Left lobe of liver (tissue), 2 donors: ENCODE measurements at regions not wholly inside any gene's neighbourhood (a gene's known extent, or its start where the extent isn't known, plus 50 kb on each side); places are given as distances from the start of the nearest gene placed in this dataset.
A peak's percentile ranks its signal among the peaks of the same experiment; 100 is the strongest.

Source experiments
- ATAC-seq: fragments of 200-7000 bp; cut with Tn5 transposase; one replicate; pipeline ENCODE4 v1.9.1; 2020; ENCODE audit warnings: mild to moderate bottlenecking, moderate library complexity
- DNase-seq: peaks from one replicate; pipeline ENCODE4 v3.0.0-alpha.2; 2020; ENCODE audit warnings: low spot score
- donor health status: DM: no; HTN: no; CAD: no; lungs with moderate emphysema.
- donor health status: DM: no; HTN: yes; CAD: no.

DNA sequence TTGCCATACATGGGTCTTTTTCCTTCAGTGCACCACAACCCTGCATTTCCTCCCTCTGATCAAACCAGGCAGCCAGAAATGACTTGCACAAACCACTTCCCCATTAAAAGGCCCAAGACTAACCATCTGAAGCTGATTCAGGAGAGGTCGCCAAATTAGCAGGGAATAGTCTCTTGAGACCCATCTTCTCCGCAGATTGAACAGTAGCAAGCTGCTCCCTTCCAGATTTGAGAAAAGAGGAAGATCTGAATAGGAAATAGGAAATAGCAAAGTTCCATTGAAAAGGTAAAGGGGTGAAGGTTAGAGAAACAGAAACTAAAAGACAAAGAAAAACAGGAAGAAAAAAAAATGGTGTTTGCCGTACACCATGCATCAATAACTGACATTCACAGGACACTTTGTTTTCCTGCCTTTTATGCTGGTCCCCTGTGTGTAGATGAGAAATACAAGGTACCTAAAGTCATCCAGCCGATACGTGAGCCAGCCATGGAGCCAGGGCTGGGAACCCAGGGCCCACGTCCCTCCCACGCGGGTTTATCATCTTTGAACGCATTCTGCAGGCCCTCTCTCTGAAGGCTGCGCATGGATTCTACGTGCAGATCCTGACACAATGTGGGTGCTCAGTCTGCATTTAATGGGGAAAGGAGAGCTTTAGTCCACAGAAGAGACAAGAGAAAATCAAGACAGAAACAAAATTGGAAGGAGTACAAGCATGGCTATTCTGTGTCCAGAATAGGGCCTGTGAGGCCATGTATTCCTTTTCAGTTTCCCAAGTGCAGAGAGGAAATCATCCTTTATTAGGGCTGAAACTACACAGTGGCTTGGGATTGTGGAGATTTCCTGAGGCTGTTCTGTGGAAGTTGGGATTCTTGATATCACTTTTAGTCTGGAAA, 268.4 kb upstream of the NPVF start:
- DNase-seq: no peak
- peak; percentile 33 for ATAC-seq

DNA sequence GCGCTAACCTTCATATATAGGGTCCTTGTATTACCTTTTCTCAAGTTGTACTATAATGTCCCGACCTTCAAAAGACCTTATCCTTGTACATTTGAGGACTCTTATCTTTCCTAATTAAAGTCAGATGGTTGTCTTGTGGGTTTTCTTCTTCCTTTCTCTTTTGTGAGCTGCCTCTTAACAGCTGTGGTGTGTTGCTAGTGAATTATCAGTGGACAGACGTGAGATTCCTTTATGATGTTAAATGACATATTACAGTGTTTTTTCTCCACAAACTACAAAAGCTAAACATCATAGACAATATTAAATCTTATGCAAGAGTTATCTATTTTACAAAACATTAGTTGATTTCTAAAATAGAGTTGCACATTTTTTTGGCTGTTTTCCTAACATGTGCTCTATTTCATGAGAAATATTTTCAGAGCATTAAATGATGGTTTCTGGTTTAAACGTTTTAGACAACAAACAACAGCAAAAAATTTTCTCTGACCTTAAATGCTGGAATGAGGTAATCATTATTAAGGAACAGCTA, 272.2 kb upstream of the NPVF start:
- ATAC-seq (no peak), DNase-seq (no peak)

DNA sequence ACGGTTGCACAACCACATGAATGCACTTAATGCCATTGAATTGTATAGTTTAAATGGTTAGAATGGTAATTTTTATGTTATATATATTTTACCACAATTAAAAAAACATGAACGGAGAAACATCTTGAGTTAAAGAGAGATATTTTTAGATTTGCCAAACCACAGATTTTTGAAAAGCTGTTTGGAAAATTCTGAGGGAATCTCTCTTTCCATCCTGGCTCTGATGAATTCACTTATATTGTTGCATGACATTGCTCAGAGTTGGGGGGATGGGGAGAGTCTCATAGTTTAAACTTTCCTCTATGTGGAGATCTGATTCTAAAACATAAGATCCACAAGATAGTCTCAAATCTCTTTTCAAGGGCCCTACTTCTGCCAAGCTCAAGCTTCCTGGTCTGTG, 275.0 kb upstream of the NPVF start:
- no peak for DNase-seq
- ATAC-seq: no peak

DNA sequence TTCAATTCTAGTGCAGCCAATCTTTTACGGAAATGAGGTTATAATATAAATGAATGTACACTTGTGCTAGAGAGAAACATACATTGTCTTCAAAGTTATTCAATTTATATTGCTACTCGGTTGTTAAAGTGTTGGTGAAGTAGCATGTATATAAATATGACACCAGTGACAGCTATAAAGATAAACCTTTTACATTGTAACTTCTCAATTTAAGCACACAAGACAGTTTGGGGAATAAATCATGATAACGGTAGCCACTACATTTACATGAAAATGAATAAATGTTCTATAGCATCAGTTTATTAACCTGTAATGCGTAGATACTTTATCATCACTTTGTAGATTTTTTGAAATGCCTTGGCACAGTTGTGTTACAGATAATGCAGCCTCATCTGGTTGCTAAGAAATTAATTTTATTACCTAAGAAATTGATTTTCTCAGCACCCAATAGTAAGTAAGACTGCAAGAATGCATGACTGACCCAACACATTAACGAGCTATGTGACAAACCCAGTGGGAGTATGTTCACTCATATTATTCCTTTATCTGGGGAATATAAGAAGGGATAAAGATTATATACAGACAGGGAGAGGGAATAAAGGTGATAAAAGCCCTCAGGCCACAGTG, 283.9 kb upstream of the NPVF start:
- DNase-seq: no peak
- no peak for ATAC-seq

DNA sequence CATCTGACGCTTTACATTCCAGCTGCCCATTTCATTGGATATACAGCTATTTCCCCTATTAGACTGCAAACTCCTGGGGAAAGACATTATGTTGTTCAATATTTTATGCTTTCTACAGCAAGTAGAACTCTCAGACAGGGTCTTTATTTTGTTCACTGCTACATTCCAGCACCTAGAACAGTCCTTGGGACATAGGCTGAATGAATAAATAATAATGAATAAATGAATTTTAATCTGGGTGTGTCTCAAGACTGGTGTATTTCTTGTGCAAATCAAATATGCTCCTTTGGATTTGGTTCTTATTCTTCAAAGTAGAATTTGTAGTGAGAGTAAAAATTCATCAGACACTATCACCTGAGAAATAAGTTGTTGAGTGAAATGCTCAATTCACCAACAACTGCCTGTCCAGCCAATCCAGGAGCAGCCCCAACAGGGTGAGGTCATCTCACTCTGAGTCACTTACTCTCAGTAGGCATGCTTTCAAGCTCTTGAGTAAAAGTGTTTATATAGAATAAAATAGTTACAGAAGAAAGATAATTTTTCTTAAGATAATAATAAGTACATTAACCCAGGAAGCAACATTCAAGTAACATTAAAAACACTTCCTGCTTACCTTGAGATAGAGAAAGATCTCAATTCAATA, 287.5 kb upstream of the NPVF start:
- ATAC-seq: no peak
- no peak for DNase-seq

DNA sequence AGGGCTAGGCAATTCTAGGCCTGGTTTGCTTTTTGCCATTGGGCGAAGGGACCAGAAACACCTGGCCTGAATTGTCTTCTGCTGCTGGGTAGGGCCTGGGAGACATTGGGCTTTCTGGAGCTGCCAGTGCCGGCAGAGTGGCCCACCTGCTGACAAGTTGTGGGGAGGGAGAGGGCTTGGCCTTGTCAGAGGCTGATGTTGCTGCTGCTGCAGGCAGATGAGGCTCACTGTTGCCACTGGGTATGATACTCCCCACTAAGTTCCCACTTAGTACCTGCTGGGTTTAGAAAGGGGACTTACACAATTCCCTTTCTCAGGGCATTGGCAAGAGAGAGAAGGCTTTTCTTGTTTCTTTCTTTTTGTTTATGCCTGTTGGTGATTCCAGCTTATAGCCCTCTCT, 289.6 kb upstream of the NPVF start:
- no peak for DNase-seq
- no peak for ATAC-seq

DNA sequence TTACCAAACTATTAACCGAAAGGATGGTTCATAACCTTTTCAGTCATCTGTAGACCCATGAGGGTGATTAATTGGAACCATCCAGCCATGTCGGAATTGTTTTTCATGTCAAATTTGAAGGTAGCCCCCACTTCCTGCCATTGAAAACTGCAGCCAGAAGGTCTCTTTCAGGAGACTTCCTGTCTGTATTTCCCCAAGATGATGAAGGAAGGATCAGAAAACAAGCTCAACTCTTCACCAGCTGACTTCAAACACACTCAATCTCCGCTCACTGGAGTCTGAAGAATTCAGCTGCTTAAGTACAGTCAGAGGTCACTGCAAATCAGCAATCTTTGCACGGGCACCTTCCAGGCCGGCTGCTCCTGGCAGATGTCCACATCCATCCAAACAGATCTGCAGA, 291.7 kb upstream of the NPVF start:
- ATAC-seq (no peak), DNase-seq (no peak)

DNA sequence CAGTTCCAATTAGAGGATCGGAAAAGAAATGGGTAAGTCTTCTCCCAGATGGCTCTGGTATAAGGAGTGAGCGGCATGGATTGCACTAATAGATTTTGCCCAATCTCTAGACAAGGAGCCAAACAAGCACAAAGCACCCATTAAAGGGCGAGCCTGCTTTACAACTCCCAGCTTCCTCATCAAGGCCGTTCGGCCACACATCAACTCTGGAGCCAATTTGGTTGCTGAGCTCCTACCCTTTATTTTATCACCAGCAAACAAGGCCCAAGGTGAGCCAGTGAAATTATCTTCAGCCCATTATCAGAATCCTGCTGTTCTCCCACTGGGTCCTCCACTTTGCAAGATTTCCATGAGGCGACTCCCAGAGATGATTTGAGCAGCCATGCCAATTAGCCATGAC, 292.2 kb upstream of the NPVF start:
- DNase-seq (no peak), ATAC-seq (no peak)

DNA sequence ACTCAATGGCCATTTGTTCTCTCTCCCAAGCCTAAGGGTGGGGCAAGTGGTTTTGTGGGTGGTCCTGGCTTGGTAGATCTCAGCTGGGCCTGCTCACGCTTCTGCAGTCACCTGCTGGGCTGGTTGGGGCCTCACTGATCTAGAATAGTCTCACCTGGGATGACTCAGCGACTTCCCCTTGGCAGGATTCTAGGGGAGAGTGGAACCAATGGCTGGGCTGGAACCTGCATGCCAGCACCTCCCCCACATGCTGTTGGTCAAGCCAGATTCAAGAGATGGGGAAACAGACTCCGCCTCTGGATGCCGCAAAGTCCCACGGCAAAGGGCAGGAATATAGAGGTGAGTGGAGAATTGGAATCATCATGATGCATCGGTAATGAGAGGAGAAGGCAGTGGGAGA, 292.9 kb upstream of the NPVF start:
- ATAC-seq: no peak
- DNase-seq: no peak

DNA sequence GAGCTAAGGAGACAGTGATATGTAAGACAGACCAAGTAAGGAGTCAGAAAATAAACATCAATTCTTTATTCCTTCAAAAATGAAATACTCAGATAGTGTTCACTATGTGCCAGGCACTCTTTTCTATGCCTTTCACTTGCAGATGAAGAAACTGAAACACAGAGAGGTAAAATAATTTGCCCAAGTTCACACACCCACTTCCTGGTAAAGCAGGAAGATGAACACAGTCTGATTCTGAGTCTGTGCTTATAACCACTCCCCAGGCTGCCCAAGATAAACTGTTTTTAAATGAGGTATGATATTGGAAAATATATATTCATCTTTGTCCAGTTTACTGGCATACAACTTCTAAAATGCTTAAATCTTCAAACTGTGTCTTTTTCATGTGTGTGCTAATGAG, 294.4 kb upstream of the NPVF start:
- ATAC-seq: no peak
- DNase-seq: no peak

DNA sequence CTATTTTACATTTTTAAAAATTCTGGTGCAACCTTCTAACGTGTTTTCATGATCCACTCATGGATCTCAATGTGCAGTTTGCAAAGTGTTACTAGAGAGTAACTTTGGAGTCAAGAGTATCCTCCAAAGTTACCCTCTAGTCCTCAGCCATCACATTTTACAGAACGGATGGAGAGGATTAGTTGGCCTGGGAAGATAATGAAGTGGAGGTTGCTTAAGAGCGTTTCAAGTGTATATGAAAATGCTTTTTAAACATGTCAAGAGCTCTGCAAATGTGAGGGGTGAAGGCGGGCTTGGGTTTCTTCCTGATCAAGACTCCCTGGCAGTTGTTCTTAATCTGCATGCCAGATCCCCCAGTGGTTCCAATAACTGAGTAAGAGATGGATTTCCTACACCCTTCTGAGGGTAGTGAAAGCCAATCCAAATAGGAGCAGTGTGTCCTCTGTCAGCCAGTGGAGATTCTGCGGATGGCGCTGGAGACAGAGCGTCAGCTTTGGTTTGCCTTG, 299.4 kb upstream of the NPVF start:
- DNase-seq (no peak), ATAC-seq (no peak)

DNA sequence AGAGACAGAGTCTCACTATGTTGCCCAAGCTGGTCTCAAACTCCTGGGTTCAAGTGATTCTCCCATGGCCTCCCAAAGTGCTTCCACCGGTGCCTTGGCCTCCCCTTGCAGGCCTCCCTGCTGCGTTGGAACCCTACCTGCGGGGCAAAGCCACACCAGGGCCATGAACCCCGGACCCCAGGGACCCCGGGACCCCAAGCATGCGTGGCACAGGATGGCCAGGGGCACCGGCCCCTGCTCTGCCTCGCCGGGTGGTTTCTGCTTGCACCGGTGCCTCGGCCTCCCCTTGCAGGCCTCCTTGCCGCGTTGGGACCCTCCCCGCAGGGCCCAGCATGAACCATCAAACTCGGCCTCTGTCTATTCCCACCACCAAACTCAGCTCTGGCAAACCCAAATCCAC, 301.0 kb upstream of the NPVF start:
- no peak for DNase-seq
- ATAC-seq: no peak

DNA sequence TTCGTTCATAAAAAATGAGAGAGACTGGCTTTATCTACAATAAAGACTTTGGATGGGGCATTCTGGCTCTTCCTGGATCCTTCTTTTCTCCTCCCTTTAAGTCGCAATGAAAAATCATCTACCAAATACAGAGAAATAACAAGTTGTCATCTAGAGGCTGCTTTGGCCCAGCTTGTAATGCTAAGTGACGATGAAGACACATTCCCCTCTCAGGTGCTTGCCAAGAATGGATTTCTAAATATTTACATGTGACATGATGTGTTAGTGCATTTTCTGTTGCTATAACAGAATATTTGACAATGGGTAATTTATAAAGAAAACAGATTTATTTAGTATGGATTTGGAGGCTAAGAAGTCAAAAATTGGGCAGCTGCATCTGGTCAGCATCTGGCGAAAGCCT, 308.6 kb upstream of the NPVF start:
- ATAC-seq (no peak), DNase-seq (no peak)

DNA sequence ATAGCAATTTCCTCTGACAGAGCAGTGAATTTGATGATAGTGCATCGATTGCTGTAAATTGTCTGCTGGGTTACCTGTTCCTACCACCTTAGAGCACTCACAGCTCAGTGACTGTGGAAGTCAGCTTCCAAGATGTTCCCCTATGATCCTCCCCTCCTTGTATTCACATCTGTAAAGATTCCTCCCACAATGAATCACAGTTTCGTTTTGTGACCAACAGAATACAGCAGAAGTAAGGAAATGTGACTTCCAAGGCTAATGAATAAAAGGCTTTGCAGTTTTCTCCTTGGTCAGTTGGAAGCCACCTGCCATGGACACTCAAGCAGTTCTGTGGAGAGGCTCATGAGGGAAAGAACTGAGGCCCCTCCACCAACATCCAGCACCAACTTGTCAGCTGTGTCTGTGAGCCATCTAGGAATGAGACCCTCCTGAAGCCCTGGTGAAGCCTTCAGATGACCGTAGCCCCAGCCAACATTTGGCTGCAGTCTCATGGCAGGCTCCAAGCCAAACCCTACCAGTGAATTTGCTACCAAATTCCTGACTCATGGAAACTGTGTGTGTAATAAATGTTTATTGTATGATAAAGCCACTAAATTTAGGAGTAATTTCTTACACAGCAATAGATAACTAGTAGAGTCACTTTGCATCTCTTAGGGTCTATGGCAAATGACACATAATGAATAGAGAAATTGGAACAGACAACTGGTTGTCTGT, 309.5 kb upstream of the NPVF start:
- no peak for ATAC-seq
- DNase-seq: no peak

DNA sequence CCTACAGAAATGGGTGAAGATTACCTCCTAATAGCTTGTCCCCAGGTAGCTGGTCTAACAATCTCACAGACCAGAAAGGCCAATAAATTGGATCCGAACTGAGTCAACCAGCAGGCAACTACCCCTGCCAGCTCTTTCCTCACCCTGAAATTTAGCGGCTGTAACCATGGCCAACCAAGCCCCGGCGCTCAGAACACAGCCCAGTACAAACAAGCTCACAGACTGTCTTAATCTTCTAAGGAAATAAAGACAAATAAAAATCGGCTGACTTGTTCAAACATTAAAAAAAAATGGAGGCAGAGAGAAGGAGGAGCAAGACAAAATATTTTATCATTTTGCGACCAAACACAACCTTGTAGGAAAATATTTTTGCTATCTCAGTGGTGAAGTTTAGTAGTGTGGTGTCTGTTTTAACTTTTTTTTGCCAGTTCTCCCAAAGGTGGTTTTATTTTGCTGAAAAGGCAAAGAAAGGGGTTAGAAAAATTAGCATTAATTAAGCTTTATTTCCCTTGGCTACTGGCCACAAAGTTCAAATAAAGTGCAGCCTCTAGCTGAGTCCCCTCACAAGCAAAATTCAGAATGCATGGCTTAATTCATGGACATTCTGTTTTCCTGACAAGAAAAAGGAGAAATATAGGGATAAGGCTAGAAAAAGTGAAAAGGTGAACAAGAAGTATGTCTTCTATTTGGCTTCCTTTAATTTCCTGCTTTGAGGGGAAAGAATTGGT, 313.0 kb upstream of the NPVF start:
- ATAC-seq (no peak), DNase-seq (no peak)

DNA sequence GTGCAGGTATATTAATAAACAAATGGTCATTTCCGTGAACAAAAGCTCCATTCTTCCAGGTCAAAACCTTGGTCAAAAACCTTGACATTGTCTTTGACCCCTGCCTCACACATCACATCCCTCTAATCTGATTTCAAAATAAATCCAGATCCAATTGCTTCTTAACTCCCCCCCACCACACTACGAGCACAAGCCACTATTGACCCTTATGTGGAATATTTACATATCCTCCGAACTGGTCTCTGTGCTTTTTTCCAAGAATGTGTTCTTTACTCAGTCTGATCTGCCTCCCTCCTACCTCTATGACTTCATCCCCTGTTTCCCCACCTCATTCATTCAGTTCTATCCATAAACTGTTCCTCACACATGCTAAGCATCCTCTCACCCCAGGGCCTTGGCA, 313.6 kb upstream of the NPVF start:
- no peak for DNase-seq
- ATAC-seq: no peak

DNA sequence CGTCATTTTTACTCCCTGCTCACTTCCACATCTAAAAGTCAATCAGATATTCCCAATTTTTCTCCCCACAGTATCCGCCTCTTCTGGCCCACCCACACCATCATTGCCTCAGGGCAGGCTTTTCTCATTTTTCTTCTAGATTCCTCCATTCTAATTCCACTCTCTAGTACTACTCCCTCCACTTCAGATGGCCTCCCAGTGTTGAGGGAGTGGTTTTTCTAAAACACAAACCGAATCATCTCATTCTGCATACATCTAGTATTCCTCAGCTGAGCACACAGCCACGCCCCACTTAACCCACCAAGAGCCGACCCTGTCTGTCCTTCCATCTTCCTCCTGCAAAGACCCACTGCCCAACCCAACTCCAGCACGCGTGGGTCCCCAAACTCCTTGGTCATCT, 314.9 kb upstream of the NPVF start:
- no peak for ATAC-seq
- DNase-seq: no peak

DNA sequence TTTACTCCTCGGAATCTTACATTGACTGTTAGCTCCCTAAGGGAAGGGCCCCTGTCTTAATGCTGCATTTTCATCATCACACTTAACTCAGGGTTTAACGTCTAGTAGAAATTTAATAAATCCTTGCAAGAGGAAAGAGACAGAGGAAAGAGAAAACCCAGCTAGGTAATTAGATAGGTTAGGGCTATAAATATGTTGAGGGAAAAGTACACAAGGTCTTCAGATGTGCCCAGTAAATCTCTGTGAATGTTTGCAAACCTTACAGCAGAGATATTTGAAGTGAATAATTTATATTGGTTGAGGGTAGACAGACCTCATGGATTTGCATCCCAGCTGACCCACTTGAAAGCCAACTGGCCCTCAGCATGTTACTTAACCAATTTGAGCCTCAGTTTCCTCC, 315.5 kb upstream of the NPVF start:
- no peak for DNase-seq

DNA sequence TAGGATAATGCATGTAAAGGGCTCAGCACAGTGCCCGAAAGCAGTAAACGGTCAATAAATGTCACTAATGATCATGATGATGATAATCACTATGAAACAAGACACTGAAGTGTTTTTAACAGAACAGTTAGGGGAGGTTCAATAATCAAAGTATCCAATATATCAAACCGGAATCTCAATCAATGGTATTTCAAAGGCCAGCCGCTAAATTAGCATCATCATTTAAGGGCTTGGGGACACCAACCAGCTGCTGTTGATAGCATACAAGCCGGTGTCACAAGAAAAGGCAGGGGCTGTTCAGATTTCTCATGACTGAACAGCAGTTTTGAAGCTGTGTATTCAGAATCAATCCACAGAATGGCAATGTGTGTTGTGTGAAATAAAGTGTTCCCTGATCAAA, 316.0 kb upstream of the NPVF start:
- no peak for DNase-seq
- ATAC-seq: no peak

More for the DNA sequence above, 315.5 kb upstream of the NPVF start:
- ATAC-seq: no peak
